GM12873 (cell line): ENCODE measurements at regions not wholly inside any gene's neighbourhood (a gene's known extent, or its start where the extent isn't known, plus 50 kb on each side); places are given as distances from the start of the nearest gene placed in this dataset.

Source experiments
- CTCF ChIP-seq: IDR thresholded peaks from 2 replicates; pipeline ENCODE4 v1.5.1; 2012; ENCODE audit warnings: low read depth, mild to moderate bottlenecking, moderate library complexity, low read length, control low read depth; ENCODE audit not compliant: insufficient read depth; ENCODE audit errors: missing control alignments

- TF ChIP-seq CTCF: no peak
Measured at GRCh38 chr18:7349181-7349837, 118.4 kb downstream of the LRRC30 start.

- TF ChIP-seq CTCF: no peak
Measured at GRCh38 chr18:7358989-7359726, 128.3 kb downstream of the LRRC30 start.

- TF ChIP-seq CTCF: no peak
Measured at GRCh38 chr18:7360606-7361170, 129.8 kb downstream of the LRRC30 start.

GRCh38 chr18:7363338-7363737, 132.4 kb downstream of the LRRC30 start:
- no peak for TF ChIP-seq CTCF

GRCh38 chr18:7366597-7366996, 135.7 kb downstream of the LRRC30 start:
- TF ChIP-seq CTCF: no peak

- no peak for TF ChIP-seq CTCF
Measured at GRCh38 chr18:7367336-7367735, 136.4 kb downstream of the LRRC30 start.

- no peak for TF ChIP-seq CTCF
Measured at GRCh38 chr18:7369006-7369405, 138.1 kb downstream of the LRRC30 start.
